Left lung (tissue), 4 donors: ENCODE measurements at regions not wholly inside any gene's neighbourhood (a gene's known extent, or its start where the extent isn't known, plus 50 kb on each side); places are given as distances from the start of the nearest gene placed in this dataset.

Source experiments
- ATAC-seq: fragments of 200-7000 bp; cut with Tn5 transposase; one replicate; pipeline ENCODE4 v1.9.1; 2020; ENCODE audit warnings: moderate library complexity
- DNase-seq, 4 donors: peaks; one replicate each; pipeline ENCODE4 v3.0.0-alpha.2; 2013 to 2020
- H3K27ac ChIP-seq, 2 donors: fragments of 200-600 bp; sonication (generic) in 1 of 2; one replicate each; pipeline versions ENCODE4 v1.5.0 to v1.8.0; 2020 to 2021
- H3K27me3 ChIP-seq, 2 donors: fragments of 200-600 bp; sonication (generic) in 1 of 2; one replicate each; pipeline versions ENCODE4 v1.5.0 to v1.8.0; 2020 to 2021
- H3K36me3 ChIP-seq, 2 donors: fragments of 200-600 bp; sonication (generic) in 1 of 2; one replicate each; pipeline versions ENCODE4 v1.5.0 to v1.8.0; 2020 to 2021
- H3K4me1 ChIP-seq, 2 donors: fragments of 200-600 bp; one replicate each; pipeline ENCODE4 v1.8.0; 2021
- H3K4me3 ChIP-seq, 2 donors: fragments of 200-600 bp; sonication (generic) in 1 of 2; one replicate each; pipeline versions ENCODE4 v1.5.0 to v1.8.0; 2020 to 2021; ENCODE audit warnings: mild to moderate bottlenecking in 1 of 2
- H3K9me3 ChIP-seq, 2 donors: fragments of 200-600 bp; sonication (generic) in 1 of 2; one replicate each; pipeline versions ENCODE4 v1.5.0 to v1.8.0; 2020 to 2021
- CTCF ChIP-seq, 2 donors: fragments of 200-600 bp; sonication (generic) in 1 of 2; IDR thresholded peaks; one replicate each; pipeline versions ENCODE4 v1.5.0 to v1.8.0; 2021; ENCODE audit warnings: antibody characterized with exemption in 2 of 2
- intact Hi-C, 2 donors: fragments of 100-400 bp; cut with DNase I; formaldehyde crosslinking; loops; one replicate each; pipeline versions ENCODE4 v1.11.2 to v1.14.2; 2022
- donor health status: DM: no; HTN: yes; CAD: no.
- donor health status: DM: no; HTN: no; CAD: no.

DNA sequence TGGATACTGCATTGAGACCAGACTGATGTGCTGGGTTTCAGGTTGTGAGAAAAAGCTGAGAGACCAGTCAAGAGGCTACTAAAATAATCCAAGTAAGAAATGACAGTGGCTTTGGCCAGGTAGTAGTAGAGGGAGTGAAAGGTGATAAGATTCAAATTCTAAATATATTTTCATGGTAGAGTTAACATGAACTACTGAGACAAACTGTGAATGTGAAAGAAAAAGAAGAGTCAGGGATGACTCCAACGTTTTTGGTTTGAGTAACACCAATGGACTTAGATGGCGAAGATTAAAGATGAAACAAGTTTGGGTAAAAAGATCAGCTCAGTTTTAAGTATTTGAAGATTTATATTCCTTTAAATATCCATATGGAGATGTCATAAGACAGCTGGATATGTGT is 209.4 kb downstream of the ZEB2 start:
- no peak for ATAC-seq
- intact Hi-C loops = no loop called here

GRCh38 chr2:144307711-144308110 is 212.2 kb downstream of the ZEB2 start:
- Histone ChIP-seq H3K4me1 (no peaks in the 10 kb centered on the region), H3K27me3 (no peaks in the 10 kb centered on the region), H3K4me3 (no peak overlapping the region), H3K36me3 (no peaks in the 10 kb centered on the region), H3K9me3 (peaks cover 0 to 16% of the 10 kb centered on the region in 2 donors), H3K27ac (no peak overlapping the region)
- no peak for TF ChIP-seq CTCF (IDR thresholded peaks at IDR 0.05)
- no peak for DNase-seq
- intact Hi-C loops = no loop called here
- ATAC-seq = no peak

More for the DNA sequence above, 209.4 kb downstream of the ZEB2 start:
- no peak overlapping the region for H3K4me3 ChIP-seq
- no peak for DNase-seq
- no peaks in the 10 kb centered on the region for H3K36me3 ChIP-seq
- H3K9me3 ChIP-seq = peaks cover 0 to 23% of the 10 kb centered on the region in 2 donors
- H3K27ac ChIP-seq = no peak overlapping the region
- no peaks in the 10 kb centered on the region for H3K27me3 ChIP-seq
- no peak for TF ChIP-seq CTCF (IDR thresholded peaks at IDR 0.05)
- no peaks in the 10 kb centered on the region for H3K4me1 ChIP-seq

GRCh38 chr2:144304202-144304601 is 215.7 kb downstream of the ZEB2 start:
- TF ChIP-seq CTCF (IDR thresholded peaks at IDR 0.05) = no peak
- Histone ChIP-seq H3K36me3 (no peaks in the 10 kb centered on the region), H3K4me1 (no peaks in the 10 kb centered on the region), H3K27ac (no peak overlapping the region), H3K4me3 (no peak overlapping the region), H3K9me3 (peaks cover 0 to 5% of the 10 kb centered on the region in 2 donors), H3K27me3 (no peaks in the 10 kb centered on the region)
- no peak for ATAC-seq
- no peak for DNase-seq
- intact Hi-C loops = no loop called here

DNA sequence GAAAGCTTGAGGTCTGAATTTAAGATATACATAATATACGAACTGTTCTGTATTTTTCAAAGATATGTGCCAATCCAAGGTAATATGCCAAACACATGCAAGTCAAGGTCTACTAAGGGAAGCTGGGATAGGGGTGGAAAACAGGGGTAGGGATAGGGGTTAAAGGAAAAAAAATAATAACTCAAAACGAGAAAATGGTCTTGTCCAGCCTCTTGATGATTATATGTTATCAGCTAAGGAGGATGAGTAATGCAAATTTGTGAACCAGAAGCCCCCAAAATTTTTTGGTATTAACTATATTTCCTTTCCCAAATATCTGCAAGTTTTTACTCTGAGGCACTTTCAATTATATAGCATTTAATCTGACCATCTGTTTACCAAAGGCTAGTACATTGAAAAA is 219.3 kb downstream of the ZEB2 start:
- ATAC-seq (no peak), DNase-seq (no peak)
- Histone ChIP-seq H3K36me3 (no peaks in the 10 kb centered on the region), H3K4me3 (no peak overlapping the region), H3K27ac (no peak overlapping the region), H3K4me1 (no peaks in the 10 kb centered on the region), H3K27me3 (no peaks in the 10 kb centered on the region), H3K9me3 (peaks cover 0 to 2% of the 10 kb centered on the region in 2 donors)
- intact Hi-C loops = no loop called here
- no peak for TF ChIP-seq CTCF (IDR thresholded peaks at IDR 0.05)

- H3K36me3 ChIP-seq = no peaks in the 10 kb centered on the region
- TF ChIP-seq CTCF (IDR thresholded peaks at IDR 0.05) = no peak
- H3K4me1 ChIP-seq = no peaks in the 10 kb centered on the region
- H3K4me3 ChIP-seq = no peak overlapping the region
- DNase-seq = no peak
- no peaks in the 10 kb centered on the region for H3K27me3 ChIP-seq
- no peak overlapping the region for H3K27ac ChIP-seq
- intact Hi-C loops = no loop called here
- no peak for ATAC-seq
- H3K9me3 ChIP-seq = no peaks in the 10 kb centered on the region
Measured at GRCh38 chr2:144290276-144290675, 229.6 kb downstream of the ZEB2 start.
